GM21381 (cell line): ENCODE measurements at regions not wholly inside any gene's neighbourhood (a gene's known extent, or its start where the extent isn't known, plus 50 kb on each side); places are given as distances from the start of the nearest gene placed in this dataset.
"Not testable (repeated sequence)": the region's sequence is repeated elsewhere in the genome, so short reads cannot be mapped to it uniquely, and the experiment has no call there.

Source experiments
- ATAC-seq: cut with Tn5 transposase; IDR thresholded peaks from one replicate; pipeline ENCODE4 v1.9.1; 2021; ENCODE audit warnings: mild to moderate bottlenecking, moderate library complexity; ENCODE audit not compliant: unreplicated experiment

- ATAC-seq = no peak
Measured at GRCh38 chr10:80741278-80741677, 203.6 kb downstream of the SH2D4B start.

GRCh38 chr10:80750268-80750667 lies 212.6 kb downstream of the SH2D4B start:
- no peak for ATAC-seq

- ATAC-seq = no peak
Measured at GRCh38 chr10:80751940-80752339, 214.2 kb downstream of the SH2D4B start.

GRCh38 chr10:80753612-80754011 lies 215.9 kb downstream of the SH2D4B start:
- ATAC-seq = no peak

- ATAC-seq = no peak
Measured at GRCh38 chr10:80755893-80756292, 218.2 kb downstream of the SH2D4B start.

GRCh38 chr10:80759693-80760092 lies 222.0 kb downstream of the SH2D4B start:
- no peak for ATAC-seq

GRCh38 chr10:80760914-80761371 lies 223.2 kb downstream of the SH2D4B start:
- peak; percentile 38 for ATAC-seq

GRCh38 chr10:80767963-80768362 lies 230.3 kb downstream of the SH2D4B start:
- no peak for ATAC-seq

- no peak for ATAC-seq
Measured at GRCh38 chr10:80769700-80770160, 232.0 kb downstream of the SH2D4B start.

GRCh38 chr10:80770239-80770638 lies 232.5 kb downstream of the SH2D4B start:
- ATAC-seq = no peak

- no peak for ATAC-seq
Measured at GRCh38 chr10:80771285-80771684, 233.6 kb downstream of the SH2D4B start.

GRCh38 chr10:80771902-80772555 lies 234.3 kb downstream of the SH2D4B start:
- no peak for ATAC-seq

- no peak for ATAC-seq
Measured at GRCh38 chr10:80772596-80772995, 234.9 kb downstream of the SH2D4B start.

GRCh38 chr10:80784695-80785094 lies 247.0 kb downstream of the SH2D4B start:
- no peak for ATAC-seq

GRCh38 chr10:80786322-80786721 lies 248.6 kb downstream of the SH2D4B start:
- no peak for ATAC-seq

GRCh38 chr10:80787952-80788351 lies 250.2 kb downstream of the SH2D4B start:
- ATAC-seq = no peak

- no peak for ATAC-seq
Measured at GRCh38 chr10:80794994-80795393, 257.3 kb downstream of the SH2D4B start.

- ATAC-seq = no peak
Measured at GRCh38 chr10:80805343-80806020, 267.8 kb downstream of the SH2D4B start.

GRCh38 chr10:80814147-80814652 lies 276.5 kb downstream of the SH2D4B start:
- no peak for ATAC-seq

- no peak for ATAC-seq
Measured at GRCh38 chr10:80829151-80829550, 291.4 kb downstream of the SH2D4B start.

GRCh38 chr10:80829562-80829961 lies 291.9 kb downstream of the SH2D4B start:
- no peak for ATAC-seq

GRCh38 chr10:80832693-80833092 lies 295.0 kb downstream of the SH2D4B start:
- ATAC-seq = not testable (repeated sequence)
